Uterus (tissue), 2 donors: ENCODE measurements at regions not wholly inside any gene's neighbourhood (a gene's known extent, or its start where the extent isn't known, plus 50 kb on each side); places are given as distances from the start of the nearest gene placed in this dataset.

Source experiments
- POLR2A ChIP-seq, 2 donors: fragments of 450-650 bp; IDR thresholded peaks; one replicate each; pipeline ENCODE4 v1.6.1; 2016; ENCODE audit warnings: antibody characterized with exemption in 2 of 2, mild to moderate bottlenecking in 1 of 2, moderate library complexity in 1 of 2
- TF ChIP-seq, protein P1 (sequence below), 4 experiments: fragments of 200-600 bp in 2 of 4; fragments of 450-650 bp in 2 of 4; sonication (generic) in 2 of 4; IDR thresholded peaks; one replicate each; pipeline ENCODE4 v1.5.1; 2016 to 2019; ENCODE audit warnings: antibody characterized with exemption in 4 of 4, mild to moderate bottlenecking in 2 of 4, moderate library complexity in 1 of 4

DNA sequence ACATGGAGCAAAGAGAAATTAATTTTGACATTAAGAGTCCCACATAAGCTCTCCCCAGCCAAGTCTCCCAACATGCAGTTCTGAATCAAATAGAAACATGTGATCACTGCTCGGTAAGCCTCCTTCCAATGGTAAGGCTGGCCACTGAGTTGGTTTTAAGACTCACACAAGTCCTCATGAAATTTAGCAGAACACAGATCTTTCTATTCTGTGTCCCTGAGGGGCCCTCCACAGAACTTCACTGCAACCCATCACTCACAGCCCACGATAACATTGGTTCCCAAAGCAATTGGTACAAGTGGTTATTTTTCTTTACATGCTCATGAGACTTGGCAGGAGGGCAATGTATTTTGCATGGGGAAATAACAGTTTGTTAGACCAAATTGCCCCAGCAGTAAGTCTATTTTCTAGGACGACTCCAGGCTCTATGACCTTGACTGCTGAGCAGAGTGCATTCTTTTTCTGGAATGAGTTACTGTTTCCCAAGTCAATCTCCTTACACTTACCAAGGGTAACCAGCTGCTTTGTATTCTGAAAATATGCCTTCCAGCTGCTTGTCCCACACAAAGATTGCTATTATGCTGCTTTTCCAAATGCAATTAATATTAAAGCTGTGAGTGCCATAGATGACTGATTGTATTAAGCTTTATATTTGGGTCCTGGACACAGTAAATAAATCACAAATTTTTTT, 142.3 kb upstream of the TANK start:
- TF ChIP-seq, protein P1, sequence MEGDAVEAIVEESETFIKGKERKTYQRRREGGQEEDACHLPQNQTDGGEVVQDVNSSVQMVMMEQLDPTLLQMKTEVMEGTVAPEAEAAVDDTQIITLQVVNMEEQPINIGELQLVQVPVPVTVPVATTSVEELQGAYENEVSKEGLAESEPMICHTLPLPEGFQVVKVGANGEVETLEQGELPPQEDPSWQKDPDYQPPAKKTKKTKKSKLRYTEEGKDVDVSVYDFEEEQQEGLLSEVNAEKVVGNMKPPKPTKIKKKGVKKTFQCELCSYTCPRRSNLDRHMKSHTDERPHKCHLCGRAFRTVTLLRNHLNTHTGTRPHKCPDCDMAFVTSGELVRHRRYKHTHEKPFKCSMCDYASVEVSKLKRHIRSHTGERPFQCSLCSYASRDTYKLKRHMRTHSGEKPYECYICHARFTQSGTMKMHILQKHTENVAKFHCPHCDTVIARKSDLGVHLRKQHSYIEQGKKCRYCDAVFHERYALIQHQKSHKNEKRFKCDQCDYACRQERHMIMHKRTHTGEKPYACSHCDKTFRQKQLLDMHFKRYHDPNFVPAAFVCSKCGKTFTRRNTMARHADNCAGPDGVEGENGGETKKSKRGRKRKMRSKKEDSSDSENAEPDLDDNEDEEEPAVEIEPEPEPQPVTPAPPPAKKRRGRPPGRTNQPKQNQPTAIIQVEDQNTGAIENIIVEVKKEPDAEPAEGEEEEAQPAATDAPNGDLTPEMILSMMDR (IDR thresholded peaks at IDR 0.05): no peak
- TF ChIP-seq POLR2A (IDR thresholded peaks at IDR 0.05): no peak
